Renal pelvis (tissue), 1 donor: ENCODE measurements at regions not wholly inside any gene's neighbourhood (a gene's known extent, or its start where the extent isn't known, plus 50 kb on each side); places are given as distances from the start of the nearest gene placed in this dataset.

ENCODE experiments used
- DNase-seq: peaks from one replicate; pipeline ENCODE4 v3.0.0-alpha.2; 2013

DNA sequence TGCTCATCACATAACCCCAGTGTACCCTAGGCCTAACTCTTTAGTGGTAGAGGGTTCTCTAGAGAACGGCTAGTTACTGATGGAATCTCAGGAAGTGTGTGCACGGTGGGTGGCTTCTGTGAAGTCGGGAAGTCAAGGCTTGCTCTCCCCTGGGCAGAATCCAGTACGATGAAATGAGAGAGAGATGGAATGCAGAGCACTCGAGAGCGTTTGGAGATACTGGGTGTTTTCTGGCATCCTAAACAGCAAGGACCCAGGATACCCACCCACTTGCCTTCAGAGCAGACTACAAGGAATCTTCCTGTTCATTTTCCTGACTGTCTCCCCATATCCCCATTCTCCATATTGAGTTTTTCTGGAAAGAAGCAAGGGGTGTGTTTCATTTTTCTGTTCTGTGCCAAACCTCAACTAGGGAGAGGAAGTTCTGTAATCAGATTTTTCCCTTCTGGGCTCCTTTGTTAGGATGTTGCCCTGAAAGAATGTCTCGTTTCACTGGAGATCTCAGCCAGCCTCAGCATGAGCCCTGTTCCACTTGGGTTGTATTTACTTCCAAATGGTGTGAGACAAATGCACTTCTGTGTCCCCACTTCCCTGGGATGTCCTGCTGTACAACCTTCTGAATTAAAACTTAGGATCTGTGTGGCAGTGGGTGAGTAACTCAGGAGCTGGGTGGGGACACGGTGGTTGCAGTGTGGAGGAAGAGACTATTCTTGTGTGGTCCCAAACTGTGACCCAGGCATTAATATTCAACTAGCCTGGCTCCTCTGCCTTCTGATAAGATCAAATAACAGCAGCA lies 108.9 kb upstream of the SPRY4 start:
- no peak for DNase-seq

DNA sequence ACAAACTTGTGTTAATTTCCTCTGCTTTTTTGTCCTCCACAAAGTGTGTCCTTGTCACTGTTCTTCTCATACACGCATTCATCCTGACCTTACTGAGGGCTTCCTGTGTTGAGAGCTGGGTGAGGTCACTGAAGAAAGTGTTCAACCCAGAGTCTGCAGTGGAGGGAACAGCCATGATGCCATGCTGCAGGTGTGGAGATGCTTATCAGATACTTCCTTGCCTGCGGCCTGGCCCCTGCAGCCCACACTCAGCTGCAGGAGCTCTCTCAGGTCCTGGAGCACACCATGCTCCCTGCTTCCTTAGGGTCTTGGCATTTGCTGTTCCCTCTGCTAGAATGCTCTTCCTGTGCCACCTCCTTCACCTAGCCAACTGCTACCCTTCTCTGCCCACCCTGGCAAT lies 108.1 kb upstream of the SPRY4 start:
- DNase-seq = no peak

DNA sequence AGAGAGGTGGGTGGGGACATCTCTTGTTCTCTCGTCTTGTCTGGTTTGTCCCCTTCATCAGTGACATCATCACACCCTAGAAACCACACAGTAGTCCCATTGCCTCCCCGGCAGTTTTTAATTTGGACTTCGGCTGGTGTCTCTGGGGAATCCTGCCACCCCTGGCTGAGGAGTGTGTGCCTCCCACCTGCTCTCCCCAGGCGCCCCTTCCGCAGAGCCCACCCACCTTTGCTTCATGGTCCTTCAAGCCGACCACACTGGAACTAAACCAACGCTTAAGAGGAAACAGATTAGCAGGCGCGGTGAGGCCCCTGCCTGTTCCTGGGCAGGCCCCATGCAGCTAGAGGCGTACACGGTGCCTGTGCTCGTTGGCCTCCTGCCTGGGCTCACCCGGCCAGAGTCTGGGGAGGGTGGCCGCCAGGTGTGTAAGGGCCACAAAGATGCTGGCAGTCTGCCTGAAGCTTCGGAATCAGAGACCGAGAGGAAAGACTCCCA lies 107.6 kb upstream of the SPRY4 start:
- DNase-seq = no peak

GRCh38 chr5:142428773-142429473 lies 104.1 kb upstream of the SPRY4 start:
- DNase-seq = no peak

DNA sequence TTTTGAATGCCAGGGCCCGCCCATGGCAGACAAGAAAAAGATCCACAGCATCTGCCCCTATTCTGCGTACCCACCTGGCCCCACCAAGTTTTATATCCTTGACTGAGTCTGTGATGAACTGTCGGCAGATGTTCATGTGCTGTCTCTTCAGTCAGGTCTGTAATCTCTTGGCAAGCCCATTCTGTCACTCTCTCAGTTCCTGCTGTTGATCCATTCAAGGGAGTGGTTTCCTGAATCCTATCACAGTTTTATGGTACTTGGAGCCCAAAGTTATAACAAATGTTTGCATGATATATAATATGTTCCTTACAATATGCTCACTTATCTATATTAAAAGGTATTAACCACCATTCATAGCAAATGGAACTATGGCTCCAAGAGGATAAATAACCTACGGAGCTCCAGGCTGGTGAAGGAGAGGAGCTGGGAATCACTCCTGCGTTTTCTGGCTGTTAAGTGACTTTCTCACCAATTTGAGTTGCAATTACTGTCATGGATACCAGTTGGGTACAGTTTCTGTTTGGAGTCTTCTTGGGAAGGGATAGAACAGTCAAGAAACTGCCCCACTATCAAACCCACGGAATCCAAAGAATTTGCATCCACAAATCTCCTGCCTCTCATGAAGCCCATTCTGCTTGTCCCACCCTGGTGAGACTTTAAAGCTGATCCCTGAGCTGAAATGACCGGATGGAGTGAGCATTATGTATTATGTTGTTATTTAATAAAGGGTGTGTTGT lies 103.4 kb upstream of the SPRY4 start:
- DNase-seq = no peak

DNA sequence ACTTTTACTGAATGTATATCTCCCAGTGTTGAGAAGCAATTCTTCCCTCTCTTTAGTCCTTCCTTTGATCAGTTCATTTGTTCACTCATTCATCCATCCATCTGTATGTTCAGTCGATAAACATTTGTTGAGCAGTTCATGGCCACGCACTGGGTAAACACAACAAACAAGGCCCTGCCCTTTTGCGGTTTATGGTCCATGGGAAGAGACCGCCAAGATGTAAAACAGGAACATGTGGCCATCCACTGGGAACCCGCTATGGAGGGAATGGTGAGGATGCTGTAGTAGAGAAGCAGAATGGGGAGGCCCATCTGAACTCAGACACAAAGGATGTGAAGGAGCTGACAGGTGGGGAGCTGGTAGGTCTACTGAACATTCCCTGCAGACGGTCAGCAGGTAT lies 102.7 kb upstream of the SPRY4 start:
- DNase-seq = no peak

DNA sequence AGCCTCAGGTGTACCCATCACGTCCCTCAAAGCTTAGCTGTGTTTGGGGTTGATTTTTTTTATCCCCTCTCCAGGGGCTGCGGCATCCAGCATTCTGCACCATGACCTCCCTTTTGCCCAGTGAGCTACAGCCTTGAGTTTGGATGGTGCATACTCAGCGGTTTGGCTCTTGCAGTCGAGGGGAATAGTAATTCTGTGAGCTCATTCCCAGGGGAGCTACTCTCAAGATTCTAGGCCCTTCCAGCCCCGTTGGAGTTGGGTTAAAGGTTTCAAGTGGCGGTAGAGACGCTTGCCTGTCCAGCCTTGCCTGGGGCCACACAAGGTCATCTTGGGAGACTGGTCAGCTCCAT lies 102.2 kb upstream of the SPRY4 start:
- no peak for DNase-seq

- DNase-seq = no peak
Measured at GRCh38 chr5:142426129-142427014, 101.6 kb upstream of the SPRY4 start.

GRCh38 chr5:142425286-142426065 lies 100.7 kb upstream of the SPRY4 start:
- no peak for DNase-seq

- DNase-seq = no peak
Measured at GRCh38 chr5:142422429-142422828, 97.6 kb upstream of the SPRY4 start.

DNA sequence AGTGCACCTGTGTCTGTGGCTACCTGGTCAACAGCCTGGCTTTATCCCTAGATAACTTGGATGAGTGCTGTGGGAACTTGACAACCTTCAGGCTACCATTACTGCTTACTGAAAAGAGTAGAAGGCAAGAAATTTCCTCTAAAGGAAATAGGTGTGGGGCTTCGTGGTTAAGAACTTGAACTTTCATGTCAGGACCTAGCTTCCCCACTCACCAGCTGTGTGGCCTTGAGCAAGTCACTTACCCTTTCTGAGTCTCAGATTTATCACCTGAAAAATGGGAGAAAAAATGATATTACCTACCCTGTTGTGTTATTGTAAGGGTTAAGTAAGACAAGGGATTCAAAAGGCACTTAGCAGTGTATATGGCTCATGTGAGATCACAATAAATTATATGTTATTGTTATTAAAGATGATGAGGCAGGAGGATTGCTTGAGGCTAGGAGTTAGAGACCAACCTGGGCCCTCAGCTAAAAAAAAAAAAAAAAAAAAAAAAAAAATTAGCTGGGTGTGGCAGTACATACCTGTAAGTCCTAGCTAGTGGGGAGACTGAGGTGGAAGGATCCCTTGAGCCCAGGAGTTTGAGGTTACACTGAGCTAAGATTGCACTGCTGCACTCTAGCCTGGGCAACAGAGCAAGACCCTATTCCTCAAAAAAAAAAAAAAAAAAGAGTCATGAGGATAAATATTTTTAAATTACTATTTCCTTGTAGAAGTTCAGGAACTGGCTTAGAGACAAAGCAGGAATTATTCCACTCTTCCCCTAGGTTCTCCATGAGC lies 97.0 kb upstream of the SPRY4 start:
- no peak for DNase-seq

- DNase-seq = no peak
Measured at GRCh38 chr5:142421228-142421617, 96.4 kb upstream of the SPRY4 start.

DNA sequence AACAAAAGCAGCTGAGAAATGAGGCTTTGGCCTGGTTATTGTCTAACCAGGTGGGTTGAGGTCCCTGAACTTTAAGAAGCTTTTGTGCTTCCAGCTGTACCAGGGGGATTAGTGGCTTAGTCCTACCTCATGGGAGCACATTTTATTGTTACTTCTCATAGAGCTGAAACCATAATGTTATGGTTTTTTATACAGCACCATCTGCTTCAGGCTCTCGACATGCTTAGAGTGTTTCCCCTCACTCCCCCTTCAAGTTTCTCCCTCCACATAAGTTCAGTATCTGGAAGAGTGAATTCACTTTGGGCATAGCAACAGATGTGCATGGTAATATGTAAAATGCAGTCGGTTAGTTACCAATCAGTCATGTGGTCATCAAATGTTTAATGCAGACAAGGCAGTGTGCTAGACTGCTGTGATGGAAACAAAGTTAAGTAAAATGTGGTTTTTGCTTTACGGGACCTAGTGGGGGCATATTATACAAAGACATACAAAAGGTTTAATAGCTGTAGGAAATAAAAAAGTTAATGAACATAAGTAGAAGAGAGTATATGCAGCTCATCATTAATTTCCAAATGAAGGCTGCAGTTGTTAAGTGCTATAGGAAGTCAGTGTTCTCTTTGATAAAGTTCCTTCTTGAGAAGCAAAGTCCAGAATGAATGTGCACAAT lies 95.9 kb upstream of the SPRY4 start:
- no peak for DNase-seq

GRCh38 chr5:142412581-142412980 lies 87.8 kb upstream of the SPRY4 start:
- DNase-seq = no peak

- no peak for DNase-seq
Measured at GRCh38 chr5:142411656-142412425, 87.0 kb upstream of the SPRY4 start.

DNA sequence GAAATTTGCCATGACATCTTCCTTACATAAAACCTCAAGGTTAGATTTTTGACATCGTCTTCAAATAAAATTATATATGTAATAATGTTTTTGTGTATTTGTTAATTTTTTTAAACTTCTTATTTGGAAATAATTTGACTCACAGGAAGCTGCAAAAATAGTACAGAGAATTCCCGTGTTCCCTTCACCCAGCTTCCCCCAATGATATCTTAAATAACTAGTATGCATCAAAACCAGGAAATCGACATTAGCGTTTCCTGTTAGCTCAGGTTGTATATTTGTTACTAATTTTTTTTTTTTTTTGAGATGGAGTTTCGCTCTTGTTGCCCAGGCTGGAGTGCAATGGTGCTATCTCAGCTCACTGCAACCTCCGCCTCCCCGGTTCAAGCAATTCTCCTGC lies 86.3 kb upstream of the SPRY4 start:
- DNase-seq = no peak

GRCh38 chr5:142408981-142409481 lies 84.2 kb upstream of the SPRY4 start:
- DNase-seq = no peak

GRCh38 chr5:142408536-142408935 lies 83.7 kb upstream of the SPRY4 start:
- DNase-seq = no peak
